ENCODE measurements at regions not wholly inside any gene's neighbourhood (a gene's known extent, or its start where the extent isn't known, plus 50 kb on each side); places are given as distances from the start of the nearest gene placed in this dataset.

GRCh38 chr1:67991546-67991945, 58.9 kb downstream of the DIRAS3 start:
- no peak for DNase-seq

- DNase-seq: no peak
Measured at GRCh38 chr1:67988066-67988465, 62.4 kb downstream of the DIRAS3 start.

- DNase-seq: no peak
Measured at GRCh38 chr1:67987046-67987799, 63.2 kb downstream of the DIRAS3 start.

DNA sequence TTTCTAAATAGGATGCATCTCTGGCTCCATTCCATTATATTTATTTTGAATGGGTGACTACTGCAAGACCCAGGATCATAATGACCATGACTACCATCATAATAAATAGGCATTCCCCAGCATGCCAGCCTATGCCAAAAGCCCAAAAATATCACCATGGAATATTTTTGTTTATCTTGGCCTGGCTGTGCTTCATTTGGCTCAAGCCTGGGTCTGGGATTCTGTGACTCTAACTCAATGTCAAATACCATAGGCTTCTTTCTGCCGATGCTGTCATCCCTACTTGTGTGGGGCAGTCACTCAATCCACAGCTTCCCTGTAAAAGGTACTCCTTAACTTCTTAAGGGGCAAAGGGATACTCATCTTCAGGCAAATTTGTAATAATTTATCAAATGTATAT, 66.6 kb downstream of the DIRAS3 start:
- no peak for DNase-seq

- DNase-seq: no peak
Measured at GRCh38 chr1:67980028-67980427, 70.4 kb downstream of the DIRAS3 start.

GRCh38 chr1:67979532-67979931, 70.9 kb downstream of the DIRAS3 start:
- no peak for DNase-seq

GRCh38 chr1:67978890-67979516, 71.4 kb downstream of the DIRAS3 start:
- no peak for DNase-seq

- DNase-seq: no peak
Measured at GRCh38 chr1:67977756-67978155, 72.7 kb downstream of the DIRAS3 start.

GRCh38 chr1:67973051-67973450, 77.4 kb downstream of the DIRAS3 start:
- no peak for DNase-seq

- DNase-seq: no peak
Measured at GRCh38 chr1:67970088-67970487, 80.3 kb downstream of the DIRAS3 start.

DNA sequence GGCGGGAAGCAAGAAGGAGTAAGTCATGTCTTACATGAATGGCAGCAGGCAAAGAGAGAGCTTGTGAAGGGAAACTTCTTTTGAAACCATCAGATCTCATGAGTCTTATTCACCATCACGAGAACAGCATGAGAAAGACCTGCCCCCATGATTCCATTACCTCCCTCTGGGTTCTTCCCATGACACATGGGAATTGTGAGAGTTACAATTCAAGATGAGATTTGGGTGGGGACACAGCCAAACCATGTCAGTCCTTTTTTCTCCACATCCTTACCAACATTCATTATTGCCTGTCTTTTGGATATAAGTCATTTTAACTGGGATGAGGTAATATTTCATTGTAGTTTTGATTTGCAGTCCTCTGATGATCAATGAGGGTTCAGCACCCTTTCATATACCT, 81.0 kb downstream of the DIRAS3 start:
- DNase-seq: no peak

DNA sequence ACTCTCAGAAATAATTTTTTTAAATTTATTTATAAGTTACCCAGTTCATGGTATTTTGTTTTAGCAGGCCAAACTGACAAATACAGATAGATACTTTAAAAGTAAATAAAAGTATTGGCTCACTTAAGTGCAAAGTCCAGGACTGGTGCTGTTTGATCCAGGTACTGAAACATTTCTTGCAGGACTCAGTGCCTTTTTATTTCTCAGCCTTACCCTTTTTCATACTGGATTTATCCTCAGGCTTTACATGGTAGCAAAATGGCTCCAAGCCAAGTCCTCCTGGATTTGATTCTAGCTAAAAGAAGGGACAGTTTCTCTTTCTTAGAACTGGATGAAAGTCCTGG, 83.8 kb downstream of the DIRAS3 start:
- no peak for DNase-seq

DNA sequence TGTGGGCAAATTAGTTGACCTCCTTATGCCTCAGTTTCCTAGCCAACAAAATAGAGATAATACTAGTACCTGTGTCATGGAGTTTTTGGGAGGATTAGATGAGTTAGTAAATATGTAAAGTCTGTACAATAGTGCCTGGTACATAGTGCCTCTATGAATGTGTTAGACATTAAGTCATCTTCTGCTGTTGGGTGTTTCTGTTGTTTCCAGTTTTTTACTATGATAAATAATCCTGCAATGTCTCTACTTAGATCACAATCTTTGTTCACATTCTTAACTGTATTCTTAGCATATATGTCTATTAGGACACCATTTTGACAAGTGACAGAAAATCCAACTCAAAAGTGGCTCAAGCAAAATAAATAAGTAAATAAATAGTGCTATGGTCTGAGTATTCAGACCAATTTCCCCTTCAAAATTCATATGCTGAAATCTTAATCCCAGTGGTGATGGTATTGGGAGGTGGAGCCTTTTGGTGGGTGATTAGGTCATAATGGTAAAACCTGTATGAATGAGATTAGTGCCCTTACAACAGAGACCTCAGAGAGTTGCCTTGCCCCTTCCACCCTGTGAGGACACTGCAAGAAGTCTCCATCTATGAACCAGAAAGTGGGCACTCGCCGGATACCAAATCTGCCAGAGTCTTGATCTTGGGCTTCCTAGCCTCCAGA, 84.3 kb downstream of the DIRAS3 start:
- no peak for DNase-seq

DNA sequence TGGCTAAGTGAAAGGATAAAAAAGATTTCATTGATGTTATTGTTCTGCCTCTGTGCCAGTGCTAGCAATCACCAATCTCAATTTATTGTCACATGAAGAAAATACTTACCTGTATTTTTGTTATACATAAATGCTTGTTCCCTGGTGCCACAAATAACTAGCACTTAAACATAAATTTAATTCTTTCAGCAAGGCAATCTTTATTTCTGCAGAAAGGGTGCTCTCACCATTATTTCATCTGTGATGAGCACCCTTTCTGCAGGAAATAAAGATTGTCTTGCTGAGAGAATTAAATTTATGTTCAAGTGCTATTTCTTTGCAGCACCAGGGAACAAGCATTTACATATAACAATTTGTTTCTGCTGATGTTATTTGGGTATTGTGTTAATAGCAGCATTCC, 87.2 kb downstream of the DIRAS3 start:
- no peak for DNase-seq

DNA sequence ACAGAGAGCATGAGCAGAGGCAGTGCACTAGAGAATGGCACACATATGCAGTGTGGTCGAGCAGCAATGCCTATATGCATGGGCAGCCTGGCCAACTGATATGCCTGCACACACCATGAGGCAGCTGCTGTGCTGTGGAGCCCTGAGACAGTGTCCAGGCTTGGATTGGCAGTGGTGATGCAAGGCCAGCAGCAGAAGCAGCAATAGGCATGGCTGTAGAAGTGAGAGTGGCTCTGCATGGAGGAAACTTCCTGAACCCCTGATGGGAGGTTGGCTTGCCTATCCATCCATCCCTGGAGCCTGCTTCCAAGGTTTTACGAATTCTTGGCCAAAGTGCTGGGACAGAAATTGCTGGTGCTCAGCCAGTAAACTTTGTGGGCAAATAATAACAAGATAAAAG, 89.7 kb downstream of the DIRAS3 start:
- no peak for DNase-seq

- no peak for DNase-seq
Measured at GRCh38 chr1:67958472-67958871, 92.0 kb downstream of the DIRAS3 start.

DNA sequence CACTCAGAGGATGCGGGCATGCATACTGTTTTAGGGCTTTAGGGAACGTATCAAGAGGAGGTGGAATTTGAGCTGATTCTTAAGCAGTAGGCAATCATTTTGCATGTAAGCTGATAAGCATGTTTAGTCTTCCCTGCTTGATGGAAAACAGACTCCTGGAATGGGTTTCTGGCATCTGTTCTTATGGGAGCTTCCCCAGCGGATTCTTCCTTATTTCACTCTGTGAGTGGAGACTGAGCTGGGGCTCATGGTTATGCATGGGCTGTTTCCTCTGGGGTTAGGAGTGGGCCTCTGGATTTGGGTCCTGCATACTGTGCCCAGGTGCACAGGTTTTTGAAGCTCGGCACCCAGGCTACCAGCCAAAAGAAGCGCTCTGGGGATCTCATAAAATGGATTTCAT, 93.4 kb downstream of the DIRAS3 start:
- DNase-seq: no peak

DNA sequence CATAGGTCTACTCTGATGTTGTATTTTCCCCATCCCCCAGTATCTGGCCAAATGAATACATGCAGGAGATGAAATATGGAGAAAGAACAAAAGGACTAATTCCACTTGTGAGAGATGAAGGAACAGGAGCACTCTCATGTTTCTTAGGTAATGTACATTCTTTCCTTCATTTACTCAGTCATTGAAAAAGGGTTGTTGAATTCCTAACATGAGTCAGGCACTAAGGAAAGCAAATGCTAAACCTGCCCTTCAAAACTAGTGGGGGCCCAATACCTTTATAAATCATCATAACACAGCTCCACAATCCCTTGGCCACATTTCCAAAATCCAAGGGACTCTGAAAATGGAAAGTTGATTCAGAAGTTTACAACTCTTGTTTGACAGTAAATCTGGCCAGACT, 94.3 kb downstream of the DIRAS3 start:
- DNase-seq: no peak

DNA sequence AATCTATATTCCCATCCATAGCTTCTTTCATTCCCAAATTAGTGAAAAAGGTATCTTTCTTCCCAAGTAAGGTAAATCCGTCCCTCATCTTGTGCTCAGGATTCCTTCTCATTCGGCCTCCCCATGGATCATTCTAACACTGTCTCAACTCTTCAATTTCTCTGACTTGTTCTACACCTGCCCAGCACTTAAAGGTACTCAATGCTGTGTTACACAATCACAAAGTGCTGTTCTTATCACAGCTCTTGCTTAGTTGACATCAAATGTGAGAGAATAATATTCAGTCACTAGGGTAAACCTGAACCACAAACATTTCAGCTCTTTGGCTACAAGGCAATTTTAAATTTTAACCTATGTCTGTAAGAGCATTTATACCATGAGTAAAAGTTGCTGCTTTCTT, 94.8 kb downstream of the DIRAS3 start:
- no peak for DNase-seq

- DNase-seq: no peak
Measured at GRCh38 chr1:67953301-67953700, 97.1 kb downstream of the DIRAS3 start.

- no peak for DNase-seq
Measured at GRCh38 chr1:67952071-67952470, 98.4 kb downstream of the DIRAS3 start.

GRCh38 chr1:67951014-67951413, 99.4 kb downstream of the DIRAS3 start:
- DNase-seq: no peak

GRCh38 chr1:67948151-67949080, 102.0 kb downstream of the DIRAS3 start:
- no peak for DNase-seq
